ENCODE measurements at regions not wholly inside any gene's neighbourhood (a gene's known extent, or its start where the extent isn't known, plus 50 kb on each side); places are given as distances from the start of the nearest gene placed in this dataset.

- 68 to 69% methylated on average over 3 of the region's 3 CpGs for WGBS, 2 donors
- TF ChIP-seq POLR2AphosphoS5 (IDR thresholded peaks at IDR 0.05) (no peak), POLR2A (IDR thresholded peaks at IDR 0.05) (no peak), EP300 (IDR thresholded peaks at IDR 0.05) (no peak), CTCF (IDR thresholded peaks at IDR 0.05) (no peak)
- DNase-seq (no peak), ATAC-seq (ENCODE audit: low FRiP score in 2 of 2) (no peak)
- Histone ChIP-seq H3K4me3 (no peak overlapping the region), H3K27me3 (no peaks in the 10 kb centered on the region), H3K27ac (no peak overlapping the region), H3K4me1 (peaks cover 10 to 12% (median 11%) of the 10 kb centered on the region in 4 donors), H3K36me3 (no peaks in the 10 kb centered on the region), H3K9me3 (no peaks in the 10 kb centered on the region)
Measured at GRCh38 chr5:56549096-56549886, 266.1 kb upstream of the MAP3K1 start.

GRCh38 chr5:56545016-56545415 lies 270.3 kb upstream of the MAP3K1 start:
- 83 to 89% methylated on average over 7 of the region's 7 CpGs for WGBS, 2 donors
- TF ChIP-seq EP300 (IDR thresholded peaks at IDR 0.05) (peak in 1 of 4 donors; percentile 63), POLR2A (IDR thresholded peaks at IDR 0.05) (no peak), POLR2AphosphoS5 (IDR thresholded peaks at IDR 0.05) (peak in 1 of 2 donors; percentile 26)
- Histone ChIP-seq H3K27ac (peak overlapping the region in 1 of 4 donors; percentile 3), H3K27me3 (no peaks in the 10 kb centered on the region), H3K36me3 (no peaks in the 10 kb centered on the region), H3K4me1 (peaks cover 7 to 9% (median 8%) of the 10 kb centered on the region in 4 donors), H3K9me3 (no peaks in the 10 kb centered on the region), H3K4me3 (no peak overlapping the region)
- ATAC-seq (ENCODE audit: low FRiP score in 2 of 2) (peak in 1 of 2 donors; percentile 53), DNase-seq (peak in 1 of 2 donors; percentile 51)

- no peak for ATAC-seq (ENCODE audit: low FRiP score in 2 of 2)
- H3K36me3 ChIP-seq, result no peaks in the 10 kb centered on the region
- no peaks in the 10 kb centered on the region for H3K27me3 ChIP-seq
- WGBS, 2 donors, result 82 to 95% methylated on average over 6 of the region's 6 CpGs
- H3K27ac ChIP-seq, result no peak overlapping the region
- H3K4me3 ChIP-seq, result no peak overlapping the region
- no peaks in the 10 kb centered on the region for H3K9me3 ChIP-seq
- TF ChIP-seq POLR2AphosphoS5 (IDR thresholded peaks at IDR 0.05) (no peak), CTCF (IDR thresholded peaks at IDR 0.05) (no peak)
- no peak for DNase-seq
- H3K4me1 ChIP-seq, result no peaks in the 10 kb centered on the region
Measured at GRCh38 chr5:56543441-56544388, 271.6 kb upstream of the MAP3K1 start.

GRCh38 chr5:56540266-56540665 lies 275.1 kb upstream of the MAP3K1 start:
- no peaks in the 10 kb centered on the region for H3K36me3 ChIP-seq
- no peak overlapping the region for H3K4me3 ChIP-seq
- WGBS, 2 donors, result 78 to 81% methylated on average over 4 of the region's 4 CpGs
- TF ChIP-seq EP300 (IDR thresholded peaks at IDR 0.05) (no peak), CTCF (IDR thresholded peaks at IDR 0.05) (no peak), POLR2AphosphoS5 (IDR thresholded peaks at IDR 0.05) (no peak), POLR2A (IDR thresholded peaks at IDR 0.05) (no peak)
- H3K27ac ChIP-seq, result no peak overlapping the region
- DNase-seq (no peak), ATAC-seq (ENCODE audit: low FRiP score in 2 of 2) (no peak)
- no peaks in the 10 kb centered on the region for H3K27me3 ChIP-seq
- no peaks in the 10 kb centered on the region for H3K4me1 ChIP-seq
- no peaks in the 10 kb centered on the region for H3K9me3 ChIP-seq

- no peak overlapping the region for H3K4me3 ChIP-seq
- no peaks in the 10 kb centered on the region for H3K4me1 ChIP-seq
- no peak for TF ChIP-seq POLR2A (IDR thresholded peaks at IDR 0.05)
- no peak for TF ChIP-seq POLR2AphosphoS5 (IDR thresholded peaks at IDR 0.05)
- TF ChIP-seq EP300 (IDR thresholded peaks at IDR 0.05), result no peak
- no peaks in the 10 kb centered on the region for H3K9me3 ChIP-seq
- H3K27me3 ChIP-seq, result no peaks in the 10 kb centered on the region
- DNase-seq (no peak), ATAC-seq (ENCODE audit: low FRiP score in 2 of 2) (no peak)
- H3K36me3 ChIP-seq, result no peaks in the 10 kb centered on the region
- 96 to 98% methylated on average over 6 of the region's 6 CpGs for WGBS, 2 donors
- H3K27ac ChIP-seq, result no peak overlapping the region
Measured at GRCh38 chr5:56538580-56538979, 276.8 kb upstream of the MAP3K1 start.

Measured in upper lobe of left lung (tissue), 6 donors.